AG09309 (cell line): ENCODE measurements at regions not wholly inside any gene's neighbourhood (a gene's known extent, or its start where the extent isn't known, plus 50 kb on each side); places are given as distances from the start of the nearest gene placed in this dataset.
"Not testable (repeated sequence)": the region's sequence is repeated elsewhere in the genome, so short reads cannot be mapped to it uniquely, and the experiment has no call there.

Experiments
- DNase-seq: peaks from one replicate; pipeline ENCODE4 v3.0.0-alpha.2; 2010; ENCODE audit warnings: low read depth
- H3K4me3 ChIP-seq: 2 replicates; pipeline ENCODE4 v1.5.1; 2011; ENCODE audit warnings: mild to moderate bottlenecking, low read depth, low read length, moderate library complexity; ENCODE audit not compliant: control insufficient read depth
- CTCF ChIP-seq: IDR thresholded peaks from 2 replicates; pipeline ENCODE4 v1.5.1; 2011; ENCODE audit warnings: mild to moderate bottlenecking, low read depth, low read length, inconsistent platforms; ENCODE audit not compliant: insufficient read depth, control insufficient read depth; ENCODE audit errors: missing control alignments

- TF ChIP-seq CTCF = peak; percentile 72
Observed at GRCh38 chr16:72467157-72467759, 295.3 kb upstream of the PMFBP1 start.

GRCh38 chr16:72464597-72465368, 292.8 kb upstream of the PMFBP1 start:
- no peak for TF ChIP-seq CTCF
- H3K4me3 ChIP-seq = no peak overlapping the region
- no peak for DNase-seq

More at GRCh38 chr16:72467157-72467759, 295.3 kb upstream of the PMFBP1 start:
- no peak overlapping the region for H3K4me3 ChIP-seq
- DNase-seq = peak; percentile 18

GRCh38 chr16:72464052-72464451, 292.1 kb upstream of the PMFBP1 start:
- no peak overlapping the region for H3K4me3 ChIP-seq
- TF ChIP-seq CTCF = no peak
- no peak for DNase-seq

- no peak overlapping the region for H3K4me3 ChIP-seq
- no peak for DNase-seq
- no peak for TF ChIP-seq CTCF
Observed at GRCh38 chr16:72458035-72458434, 286.1 kb upstream of the PMFBP1 start.

GRCh38 chr16:72457243-72457940, 285.4 kb upstream of the PMFBP1 start:
- DNase-seq = no peak
- no peak for TF ChIP-seq CTCF

GRCh38 chr16:72455743-72456659, 284.0 kb upstream of the PMFBP1 start:
- no peak overlapping the region for H3K4me3 ChIP-seq
- TF ChIP-seq CTCF = no peak
- no peak for DNase-seq

More at GRCh38 chr16:72457243-72457940, 285.4 kb upstream of the PMFBP1 start:
- H3K4me3 ChIP-seq = no peak overlapping the region

GRCh38 chr16:72453856-72454255, 281.9 kb upstream of the PMFBP1 start:
- not testable (repeated sequence) for DNase-seq, H3K4me3 ChIP-seq
